Liver (tissue), 7 donors: ENCODE measurements at regions not wholly inside any gene's neighbourhood (a gene's known extent, or its start where the extent isn't known, plus 50 kb on each side); places are given as distances from the start of the nearest gene placed in this dataset.

Source experiments
- DNase-seq: peaks from one replicate; pipeline ENCODE4 v3.0.0-alpha.2; 2017; ENCODE audit warnings: low spot score
- H3K27ac ChIP-seq, 2 donors: one replicate each; pipeline ENCODE4 v1.7.0; 2013; ENCODE audit warnings: inconsistent platforms in 2 of 2, low read length in 2 of 2, control low read depth in 1 of 2, low read depth in 1 of 2, mild to moderate bottlenecking in 1 of 2
- H3K27me3 ChIP-seq, 4 donors: one replicate each; pipeline versions ENCODE4 v1.6.1 to v1.7.0; 2013; ENCODE audit warnings: low read length in 3 of 4, inconsistent platforms in 1 of 4, mild to moderate bottlenecking in 1 of 4, moderate library complexity in 1 of 4; ENCODE audit not compliant: control insufficient read depth in 4 of 4, insufficient read depth in 4 of 4
- H3K36me3 ChIP-seq, 4 donors: one replicate each; pipeline versions ENCODE4 v1.6.1 to v1.7.0; 2013; ENCODE audit warnings: low read length in 3 of 4, mild to moderate bottlenecking in 3 of 4, low read depth in 1 of 4, moderate library complexity in 1 of 4; ENCODE audit not compliant: control insufficient read depth in 4 of 4, insufficient read depth in 3 of 4
- H3K4me1 ChIP-seq, 4 donors: one replicate each; pipeline versions ENCODE4 v1.6.1 to v1.7.0; 2013; ENCODE audit warnings: low read length in 3 of 4, mild to moderate bottlenecking in 3 of 4, moderate library complexity in 1 of 4; ENCODE audit not compliant: control insufficient read depth in 4 of 4, insufficient read depth in 4 of 4
- H3K4me3 ChIP-seq, 3 donors: one replicate each; pipeline versions ENCODE4 v1.6.1 to v1.7.0; 2013; ENCODE audit warnings: low read length in 3 of 3, control low read depth in 1 of 3, low read depth in 1 of 3, mild to moderate bottlenecking in 1 of 3
- H3K9ac ChIP-seq, 2 donors: one replicate each; pipeline ENCODE4 v1.7.0; 2013; ENCODE audit warnings: low read length in 2 of 2, mild to moderate bottlenecking in 2 of 2, moderate library complexity in 2 of 2, control low read depth in 1 of 2, low read depth in 1 of 2
- H3K9me3 ChIP-seq, 4 donors: one replicate each; pipeline versions ENCODE4 v1.6.1 to v1.7.0; 2013; ENCODE audit warnings: low read length in 3 of 4; ENCODE audit not compliant: control insufficient read depth in 4 of 4
- EGR1 ChIP-seq, 2 donors: IDR thresholded peaks; 2 replicates each; pipeline ENCODE4 v1.6.1; 2016 to 2018; ENCODE audit warnings: antibody characterized with exemption in 2 of 2, low read depth in 2 of 2
- FOXA1 ChIP-seq: IDR thresholded peaks from 2 replicates; pipeline ENCODE4 v1.6.1; 2016; ENCODE audit warnings: antibody characterized with exemption
- FOXA2 ChIP-seq: IDR thresholded peaks from 2 replicates; pipeline ENCODE4 v1.6.1; 2016; ENCODE audit warnings: antibody characterized with exemption
- GABPA ChIP-seq, 2 donors: IDR thresholded peaks in 1 of 2; conservative IDR thresholded peaks in 1 of 2; 2 replicates each; pipeline ENCODE4 v1.6.1; 2016; ENCODE audit warnings: antibody characterized with exemption in 2 of 2, mild to moderate bottlenecking in 1 of 2, moderate library complexity in 1 of 2
- HNF4A ChIP-seq, 2 donors: conservative IDR thresholded peaks; 2 replicates each; pipeline ENCODE4 v1.6.1; 2016; ENCODE audit warnings: antibody characterized with exemption in 2 of 2, mild to moderate bottlenecking in 2 of 2
- JUND ChIP-seq, 2 donors: IDR thresholded peaks; 2 replicates each; pipeline ENCODE4 v1.6.1; 2016; ENCODE audit warnings: antibody characterized with exemption in 2 of 2
- NR2F2 ChIP-seq: IDR thresholded peaks from 2 replicates; pipeline ENCODE4 v1.6.1; 2016; ENCODE audit warnings: antibody characterized with exemption
- RAD21 ChIP-seq, 2 donors: IDR thresholded peaks; 2 replicates each; pipeline ENCODE4 v1.6.1; 2016; ENCODE audit warnings: antibody characterized with exemption in 2 of 2, mild to moderate bottlenecking in 2 of 2
- RXRA ChIP-seq, 2 donors: IDR thresholded peaks; 2 replicates each; pipeline ENCODE4 v1.6.1; 2017 to 2018; ENCODE audit warnings: antibody characterized with exemption in 2 of 2, mild to moderate bottlenecking in 1 of 2
- SP1 ChIP-seq: IDR thresholded peaks from 2 replicates; pipeline ENCODE4 v1.6.1; 2018; ENCODE audit warnings: antibody characterized with exemption, mild to moderate bottlenecking
- TAF1 ChIP-seq: conservative IDR thresholded peaks from 2 replicates; pipeline ENCODE4 v1.6.1; 2016; ENCODE audit warnings: antibody characterized with exemption, mild to moderate bottlenecking
- YY1 ChIP-seq: IDR thresholded peaks from 2 replicates; pipeline ENCODE4 v1.6.1; 2016; ENCODE audit warnings: antibody characterized with exemption, mild to moderate bottlenecking
- WGBS: extraction: QIAGEN DNeasy Blood & Tissue Kit; methylation state at CpG from one replicate; pipeline ENCODE4 v1.1.7; 2013; 5-methylcytosine and 5-hydroxymethylcytosine counted together
- TF ChIP-seq, protein P1 (sequence below): IDR thresholded peaks from 2 replicates; pipeline ENCODE4 v1.6.1; 2016; ENCODE audit warnings: antibody characterized with exemption
- TF ChIP-seq, protein P2 (sequence below): IDR thresholded peaks from 2 replicates; pipeline ENCODE4 v1.6.1; 2016; ENCODE audit warnings: antibody characterized with exemption, mild to moderate bottlenecking
- TF ChIP-seq, protein P3 (sequence below): IDR thresholded peaks from 2 replicates; pipeline ENCODE4 v1.6.1; 2016; ENCODE audit warnings: antibody characterized with exemption
- TF ChIP-seq, protein P4 (sequence below): IDR thresholded peaks from 2 replicates; pipeline ENCODE4 v1.6.1; 2016; ENCODE audit warnings: antibody characterized with exemption
- donor health status: healthy.
- donor health status: healthy.
- donor health status: healthy.
- donor health status: healthy.

DNA sequence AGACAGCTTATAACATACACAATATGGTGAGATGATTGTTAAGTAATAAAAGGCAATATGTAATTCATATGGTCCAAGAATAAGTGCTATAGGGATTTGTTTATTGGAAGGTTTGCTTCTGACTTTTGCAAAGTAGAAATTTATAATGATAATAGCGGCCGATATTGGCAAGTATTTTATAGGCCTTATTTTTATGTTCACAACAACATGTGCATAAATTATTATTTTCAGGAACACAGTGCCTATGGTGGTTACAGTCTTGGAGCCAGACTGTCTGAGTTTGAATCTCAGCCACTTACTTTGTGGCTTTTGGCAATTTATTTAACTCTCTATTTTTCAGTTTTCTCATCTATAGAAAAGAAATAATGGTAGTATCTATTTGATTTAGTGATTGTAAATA is 607.5 kb downstream of the USP25 start:
- H3K27me3 ChIP-seq, result no peaks in the 10 kb centered on the region
- no peaks in the 10 kb centered on the region for H3K4me1 ChIP-seq
- H3K36me3 ChIP-seq, result no peaks in the 10 kb centered on the region
- 98% methylated on average over 2 of the region's 2 CpGs for WGBS
- no peaks in the 10 kb centered on the region for H3K9me3 ChIP-seq
- no peak overlapping the region for H3K9ac ChIP-seq
- H3K4me3 ChIP-seq, result no peak overlapping the region
- H3K27ac ChIP-seq, result no peak overlapping the region
- no peak for TF ChIP-seq TAF1
- no peak for TF ChIP-seq HNF4A (conservative IDR thresholded peaks at IDR 0.05)
- TF ChIP-seq, protein P1, sequence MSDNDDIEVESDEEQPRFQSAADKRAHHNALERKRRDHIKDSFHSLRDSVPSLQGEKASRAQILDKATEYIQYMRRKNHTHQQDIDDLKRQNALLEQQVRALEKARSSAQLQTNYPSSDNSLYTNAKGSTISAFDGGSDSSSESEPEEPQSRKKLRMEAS, result no peak
- TF ChIP-seq RAD21 (IDR thresholded peaks at IDR 0.05), result no peak
- no peak for TF ChIP-seq YY1
- TF ChIP-seq, protein P2, sequence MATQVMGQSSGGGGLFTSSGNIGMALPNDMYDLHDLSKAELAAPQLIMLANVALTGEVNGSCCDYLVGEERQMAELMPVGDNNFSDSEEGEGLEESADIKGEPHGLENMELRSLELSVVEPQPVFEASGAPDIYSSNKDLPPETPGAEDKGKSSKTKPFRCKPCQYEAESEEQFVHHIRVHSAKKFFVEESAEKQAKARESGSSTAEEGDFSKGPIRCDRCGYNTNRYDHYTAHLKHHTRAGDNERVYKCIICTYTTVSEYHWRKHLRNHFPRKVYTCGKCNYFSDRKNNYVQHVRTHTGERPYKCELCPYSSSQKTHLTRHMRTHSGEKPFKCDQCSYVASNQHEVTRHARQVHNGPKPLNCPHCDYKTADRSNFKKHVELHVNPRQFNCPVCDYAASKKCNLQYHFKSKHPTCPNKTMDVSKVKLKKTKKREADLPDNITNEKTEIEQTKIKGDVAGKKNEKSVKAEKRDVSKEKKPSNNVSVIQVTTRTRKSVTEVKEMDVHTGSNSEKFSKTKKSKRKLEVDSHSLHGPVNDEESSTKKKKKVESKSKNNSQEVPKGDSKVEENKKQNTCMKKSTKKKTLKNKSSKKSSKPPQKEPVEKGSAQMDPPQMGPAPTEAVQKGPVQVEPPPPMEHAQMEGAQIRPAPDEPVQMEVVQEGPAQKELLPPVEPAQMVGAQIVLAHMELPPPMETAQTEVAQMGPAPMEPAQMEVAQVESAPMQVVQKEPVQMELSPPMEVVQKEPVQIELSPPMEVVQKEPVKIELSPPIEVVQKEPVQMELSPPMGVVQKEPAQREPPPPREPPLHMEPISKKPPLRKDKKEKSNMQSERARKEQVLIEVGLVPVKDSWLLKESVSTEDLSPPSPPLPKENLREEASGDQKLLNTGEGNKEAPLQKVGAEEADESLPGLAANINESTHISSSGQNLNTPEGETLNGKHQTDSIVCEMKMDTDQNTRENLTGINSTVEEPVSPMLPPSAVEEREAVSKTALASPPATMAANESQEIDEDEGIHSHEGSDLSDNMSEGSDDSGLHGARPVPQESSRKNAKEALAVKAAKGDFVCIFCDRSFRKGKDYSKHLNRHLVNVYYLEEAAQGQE, result no peak
- no peak for TF ChIP-seq RXRA (IDR thresholded peaks at IDR 0.05)
- TF ChIP-seq, protein P3, sequence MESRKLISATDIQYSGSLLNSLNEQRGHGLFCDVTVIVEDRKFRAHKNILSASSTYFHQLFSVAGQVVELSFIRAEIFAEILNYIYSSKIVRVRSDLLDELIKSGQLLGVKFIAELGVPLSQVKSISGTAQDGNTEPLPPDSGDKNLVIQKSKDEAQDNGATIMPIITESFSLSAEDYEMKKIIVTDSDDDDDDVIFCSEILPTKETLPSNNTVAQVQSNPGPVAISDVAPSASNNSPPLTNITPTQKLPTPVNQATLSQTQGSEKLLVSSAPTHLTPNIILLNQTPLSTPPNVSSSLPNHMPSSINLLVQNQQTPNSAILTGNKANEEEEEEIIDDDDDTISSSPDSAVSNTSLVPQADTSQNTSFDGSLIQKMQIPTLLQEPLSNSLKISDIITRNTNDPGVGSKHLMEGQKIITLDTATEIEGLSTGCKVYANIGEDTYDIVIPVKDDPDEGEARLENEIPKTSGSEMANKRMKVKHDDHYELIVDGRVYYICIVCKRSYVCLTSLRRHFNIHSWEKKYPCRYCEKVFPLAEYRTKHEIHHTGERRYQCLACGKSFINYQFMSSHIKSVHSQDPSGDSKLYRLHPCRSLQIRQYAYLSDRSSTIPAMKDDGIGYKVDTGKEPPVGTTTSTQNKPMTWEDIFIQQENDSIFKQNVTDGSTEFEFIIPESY, result no peak
- no peak for TF ChIP-seq GABPA (IDR thresholded peaks at IDR 0.05 in 1 of 2, conservative IDR thresholded peaks at IDR 0.05 in 1 of 2)
- no peak for TF ChIP-seq EGR1 (IDR thresholded peaks at IDR 0.05; ENCODE audit: low read depth in 2 of 2)
- TF ChIP-seq JUND (IDR thresholded peaks at IDR 0.05), result no peak
- no peak for TF ChIP-seq FOXA1
- no peak for TF ChIP-seq NR2F2
- TF ChIP-seq FOXA2, result no peak
- TF ChIP-seq, protein P4, sequence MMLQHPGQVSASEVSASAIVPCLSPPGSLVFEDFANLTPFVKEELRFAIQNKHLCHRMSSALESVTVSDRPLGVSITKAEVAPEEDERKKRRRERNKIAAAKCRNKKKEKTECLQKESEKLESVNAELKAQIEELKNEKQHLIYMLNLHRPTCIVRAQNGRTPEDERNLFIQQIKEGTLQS, result no peak
- DNase-seq, result no peak

DNA sequence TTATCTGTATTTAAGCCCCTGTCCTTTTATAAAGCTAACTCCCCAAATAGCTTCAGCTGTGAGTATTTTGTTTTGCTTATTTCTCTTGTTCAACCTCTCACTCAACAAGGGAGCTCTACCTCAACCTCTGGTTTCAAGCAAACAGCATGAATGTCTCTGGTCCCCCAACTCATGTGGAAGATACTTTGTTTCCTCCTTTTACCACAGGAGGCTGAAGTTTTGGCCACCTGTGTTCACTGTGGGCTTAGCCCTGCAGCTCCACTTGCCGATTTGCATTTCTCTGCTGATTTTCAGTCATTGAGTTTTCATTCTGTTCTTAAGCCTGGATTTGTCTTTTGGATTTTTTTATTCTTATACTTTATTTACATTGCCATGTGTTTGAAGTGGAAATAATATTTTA is 613.1 kb downstream of the USP25 start:
- no peak for DNase-seq
- TF ChIP-seq SP1, result no peak
- TF ChIP-seq, protein P2, result no peak
- TF ChIP-seq, protein P4, result no peak
- TF ChIP-seq JUND (IDR thresholded peaks at IDR 0.05), result no peak
- TF ChIP-seq FOXA1, result no peak
- no peak for TF ChIP-seq EGR1 (IDR thresholded peaks at IDR 0.05; ENCODE audit: low read depth in 2 of 2)
- TF ChIP-seq, protein P1, result no peak
- TF ChIP-seq GABPA (IDR thresholded peaks at IDR 0.05 in 1 of 2, conservative IDR thresholded peaks at IDR 0.05 in 1 of 2), result no peak
- no peak for TF ChIP-seq FOXA2
- TF ChIP-seq RXRA (IDR thresholded peaks at IDR 0.05), result no peak
- no peak for TF ChIP-seq RAD21 (IDR thresholded peaks at IDR 0.05)
- TF ChIP-seq NR2F2, result no peak
- H3K27me3 ChIP-seq, result no peaks in the 10 kb centered on the region
- no peaks in the 10 kb centered on the region for H3K4me1 ChIP-seq
- H3K36me3 ChIP-seq, result no peaks in the 10 kb centered on the region
- 95% methylated on average over 1 of the region's 1 CpG for WGBS
- H3K27ac ChIP-seq, result no peak overlapping the region
- no peak overlapping the region for H3K9ac ChIP-seq
- no peak overlapping the region for H3K4me3 ChIP-seq
- no peaks in the 10 kb centered on the region for H3K9me3 ChIP-seq
